COLO668 (cell line): ENCODE measurements at regions not wholly inside any gene's neighbourhood (a gene's known extent, or its start where the extent isn't known, plus 50 kb on each side); places are given as distances from the start of the nearest gene placed in this dataset.

Experiments used
- DNase-seq: peaks from one replicate; lab custom pipeline; 2025; ENCODE audit not compliant: unreplicated experiment; lab: John Stamatoyannopoulos, UW

DNA sequence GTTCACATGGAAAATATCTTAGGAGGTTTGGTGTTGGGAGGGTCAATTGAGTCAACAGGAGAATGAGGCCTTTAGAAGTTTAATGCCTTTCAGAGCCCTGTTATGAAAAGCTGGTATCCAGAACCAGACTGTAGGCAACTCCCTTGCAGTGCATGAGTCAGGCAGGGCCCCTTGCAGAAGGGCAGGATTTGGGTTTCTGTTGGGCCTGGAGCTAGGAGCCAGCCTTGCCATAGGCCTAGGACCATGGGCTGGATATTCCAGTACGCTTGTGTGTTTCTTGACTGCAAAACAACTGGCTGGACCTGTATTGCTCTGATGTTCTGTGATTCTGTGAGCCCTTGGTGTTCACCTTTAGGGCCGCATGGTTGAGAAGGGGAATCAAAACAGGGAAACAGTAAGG lies 121.8 kb upstream of the ADRA1D start:
- DNase-seq = no peak

DNA sequence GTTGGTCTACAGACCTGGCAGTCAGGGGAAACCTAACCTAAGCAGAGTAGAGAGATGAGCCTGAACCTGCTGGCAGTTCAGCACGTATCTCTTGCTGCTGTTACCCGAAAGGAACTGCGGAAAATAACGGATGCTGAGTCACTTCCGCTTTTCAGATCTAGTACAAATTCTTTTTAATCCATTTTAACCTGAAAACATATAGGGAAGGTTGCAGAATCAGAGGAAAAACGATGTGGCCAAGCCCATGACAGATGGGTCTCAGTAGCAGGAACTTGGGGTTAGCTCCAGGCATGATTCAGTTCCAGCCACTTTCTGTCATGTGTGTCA lies 120.7 kb upstream of the ADRA1D start:
- no peak for DNase-seq

DNA sequence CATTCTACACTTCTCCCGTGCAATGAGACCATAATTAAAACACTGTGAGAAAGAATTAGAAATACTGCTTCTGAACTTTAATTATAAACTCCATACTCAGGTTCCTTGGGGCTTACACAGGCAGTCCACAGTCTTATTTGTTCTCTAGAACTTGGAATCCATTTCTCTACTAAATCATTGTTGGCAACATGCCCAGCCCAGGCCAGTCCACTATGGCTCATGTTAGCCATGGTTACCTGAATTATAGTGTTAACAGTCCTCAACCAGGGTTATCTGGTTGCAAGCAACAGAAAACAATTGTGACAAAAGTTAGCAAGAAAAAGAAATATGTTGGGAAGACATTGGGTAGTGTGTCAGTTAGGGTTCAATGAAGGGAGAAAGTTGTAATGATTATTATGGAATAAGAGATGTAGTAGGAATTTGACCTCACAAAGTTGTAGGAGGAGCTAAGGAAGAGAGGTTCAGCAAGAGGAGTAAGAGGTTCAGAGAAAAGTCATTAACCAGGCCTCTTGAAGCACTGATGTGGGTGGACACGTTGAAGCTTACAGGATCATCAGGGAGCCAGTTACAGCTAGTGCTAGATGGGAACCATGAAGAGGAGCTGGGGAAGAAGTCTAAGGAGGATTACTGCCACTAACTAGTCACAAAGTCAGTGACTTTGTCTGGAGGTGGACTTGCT lies 120.2 kb upstream of the ADRA1D start:
- no peak for DNase-seq

DNA sequence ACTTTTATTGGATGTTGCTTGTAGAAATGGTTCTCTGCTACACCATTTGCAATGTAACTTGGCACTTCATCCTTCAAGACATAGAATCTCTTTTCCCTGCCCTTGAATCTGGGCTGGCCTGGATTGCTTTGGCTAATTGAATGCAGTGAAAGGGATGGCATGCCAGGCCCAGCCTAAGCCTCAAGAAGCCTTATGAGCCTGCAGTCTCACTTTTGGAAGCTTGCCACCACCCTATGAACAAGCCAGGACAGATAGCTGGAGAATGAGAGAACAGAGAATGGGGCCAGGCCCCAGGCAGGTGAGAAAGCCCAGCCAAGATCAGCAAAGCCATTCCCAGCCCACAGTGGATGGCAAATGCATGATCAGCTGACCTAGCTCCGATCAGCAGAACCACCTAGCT lies 117.0 kb upstream of the ADRA1D start:
- no peak for DNase-seq

DNA sequence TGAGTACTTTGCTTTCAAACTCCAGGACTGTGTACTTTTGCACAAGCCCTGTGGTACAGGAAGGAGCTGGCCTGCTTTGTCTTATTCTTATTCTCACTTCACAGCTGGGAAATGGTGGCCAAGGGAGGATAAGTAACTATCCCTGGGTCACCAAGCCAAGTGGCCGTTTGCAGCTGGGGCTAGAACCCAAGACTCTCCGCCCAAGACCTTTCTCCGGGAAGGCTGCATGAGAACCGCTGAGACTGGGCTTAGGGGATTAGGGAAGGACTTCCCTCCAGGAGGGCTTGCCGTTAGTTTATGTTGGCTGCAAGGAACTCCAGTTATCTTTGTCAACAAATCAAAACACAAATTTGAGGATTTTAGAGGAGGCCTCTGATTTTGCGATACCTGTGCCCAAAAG lies 109.5 kb upstream of the ADRA1D start:
- DNase-seq = no peak

DNA sequence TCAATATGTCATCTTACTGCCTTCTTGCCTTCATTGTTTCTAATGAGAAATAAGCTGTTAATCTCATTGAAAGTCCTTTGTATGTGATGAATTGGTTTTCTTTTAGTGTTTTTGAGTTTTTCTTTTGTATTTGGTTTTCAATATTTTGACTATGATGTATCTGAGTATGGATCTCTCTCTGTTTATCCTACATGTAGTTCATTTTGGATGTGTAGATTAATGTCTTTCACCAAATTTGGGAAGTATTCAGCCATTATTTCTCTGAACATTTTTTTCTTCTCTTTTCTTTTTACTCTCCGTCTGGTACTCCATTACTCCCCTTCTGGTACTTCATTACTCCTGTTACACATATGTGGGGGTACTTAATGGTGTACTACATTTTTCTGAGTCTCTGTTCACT lies 103.3 kb upstream of the ADRA1D start:
- DNase-seq = no peak

DNA sequence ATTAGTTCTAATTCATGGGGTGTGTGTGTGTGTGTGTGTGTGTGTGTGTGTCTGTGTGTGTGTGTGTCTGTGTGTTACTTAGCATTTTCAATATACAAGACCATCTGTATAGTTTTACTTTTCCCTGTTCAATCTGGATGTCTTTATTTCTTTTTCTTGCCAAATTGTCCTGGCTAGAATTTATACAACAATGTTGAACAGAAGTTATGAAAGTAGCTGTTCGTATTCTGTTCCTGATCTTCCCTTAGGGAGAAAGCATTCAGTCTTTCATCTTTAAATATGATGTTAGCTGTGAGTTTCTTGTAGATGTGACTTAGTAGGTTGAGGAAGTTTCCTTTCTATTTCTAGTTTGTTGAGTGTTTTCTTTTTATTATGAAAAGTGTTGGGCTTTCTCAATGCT lies 101.0 kb upstream of the ADRA1D start:
- no peak for DNase-seq

DNA sequence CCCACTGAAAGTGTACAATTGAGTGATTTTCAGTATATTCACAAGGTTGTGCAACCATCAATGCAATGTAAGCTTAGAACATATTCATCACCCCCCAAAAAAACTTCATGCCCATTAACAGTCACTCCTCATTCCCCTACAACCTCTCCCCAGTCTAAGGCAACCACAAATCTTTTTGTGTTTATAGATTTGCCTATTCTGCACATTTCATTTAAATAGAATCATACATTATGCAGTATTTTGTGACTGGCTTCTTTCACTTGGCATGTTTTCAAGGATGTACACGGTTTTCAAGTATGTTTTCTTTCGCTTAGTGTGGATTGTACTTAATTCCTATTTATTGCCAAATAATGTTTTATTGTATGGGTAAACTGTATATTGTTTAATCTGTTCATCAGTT lies 95.6 kb upstream of the ADRA1D start:
- DNase-seq = no peak

DNA sequence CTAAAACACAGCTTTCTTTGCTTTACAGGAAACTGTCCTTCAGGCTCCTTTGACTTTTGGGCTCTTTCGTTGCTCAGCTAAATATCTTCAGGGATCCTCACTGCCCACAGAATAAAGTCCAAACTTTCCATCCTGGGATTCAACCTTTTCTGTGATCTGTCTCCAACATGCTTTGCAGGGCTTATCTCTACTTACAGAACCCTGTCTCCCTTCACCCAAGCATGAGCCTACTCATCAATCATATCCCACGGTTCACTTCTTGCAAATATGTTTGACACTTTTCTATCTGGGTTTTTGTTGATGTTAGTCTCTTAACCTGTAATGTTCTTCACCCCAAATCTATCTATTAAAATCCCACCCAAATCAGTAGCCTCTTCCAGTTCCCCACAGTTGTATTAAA lies 93.5 kb upstream of the ADRA1D start:
- DNase-seq = no peak

DNA sequence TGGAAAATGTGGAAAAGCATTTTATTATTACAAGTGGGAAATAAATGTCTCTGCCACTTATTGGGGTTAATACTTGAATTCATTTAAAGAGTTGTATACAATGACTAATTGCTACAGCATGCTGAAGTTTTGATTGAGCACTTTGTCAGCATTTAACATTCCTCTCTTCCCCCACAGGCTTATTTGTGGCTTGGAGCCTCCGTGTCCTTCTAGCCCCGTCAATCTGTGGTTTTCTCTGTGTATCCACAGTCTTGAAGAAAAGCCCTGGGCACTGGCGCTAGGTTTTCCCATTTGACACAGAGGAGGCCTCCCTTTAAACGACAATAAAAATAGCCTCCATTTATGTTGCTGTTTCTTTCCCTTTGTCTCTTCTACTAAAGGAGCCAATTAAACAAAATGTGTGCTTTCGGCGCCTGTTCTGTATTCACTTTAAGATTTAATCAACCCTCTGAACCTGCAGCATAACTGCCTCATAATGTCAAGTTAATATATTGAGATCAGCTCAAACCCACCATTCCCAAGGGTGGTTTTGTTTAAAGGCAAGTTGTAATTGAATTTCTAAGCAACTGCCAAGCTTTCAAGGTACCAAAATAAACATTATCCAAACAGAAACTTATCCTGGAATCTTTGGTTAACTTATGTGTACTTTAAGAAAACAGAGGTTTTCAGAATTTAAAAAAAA lies 92.9 kb upstream of the ADRA1D start:
- DNase-seq = no peak

DNA sequence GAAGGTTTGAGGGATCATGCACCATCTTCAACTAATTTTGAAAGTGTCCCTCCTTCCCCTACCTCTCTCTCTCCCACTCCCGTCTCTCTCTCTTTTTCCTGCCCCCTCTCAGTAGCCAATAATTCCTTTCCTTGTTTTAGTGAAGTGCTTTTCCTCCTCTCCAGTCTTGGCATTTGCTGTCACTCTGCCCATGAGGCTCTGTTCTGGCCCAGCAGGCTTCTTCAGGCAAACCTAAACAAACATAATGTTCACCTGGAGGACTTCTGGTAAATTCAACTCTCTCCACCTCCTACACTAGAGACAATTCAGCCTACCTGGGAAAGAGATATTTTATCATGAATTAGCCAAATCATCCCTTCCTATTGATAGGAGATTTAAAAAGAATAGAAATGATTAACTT lies 86.6 kb upstream of the ADRA1D start:
- DNase-seq = no peak

DNA sequence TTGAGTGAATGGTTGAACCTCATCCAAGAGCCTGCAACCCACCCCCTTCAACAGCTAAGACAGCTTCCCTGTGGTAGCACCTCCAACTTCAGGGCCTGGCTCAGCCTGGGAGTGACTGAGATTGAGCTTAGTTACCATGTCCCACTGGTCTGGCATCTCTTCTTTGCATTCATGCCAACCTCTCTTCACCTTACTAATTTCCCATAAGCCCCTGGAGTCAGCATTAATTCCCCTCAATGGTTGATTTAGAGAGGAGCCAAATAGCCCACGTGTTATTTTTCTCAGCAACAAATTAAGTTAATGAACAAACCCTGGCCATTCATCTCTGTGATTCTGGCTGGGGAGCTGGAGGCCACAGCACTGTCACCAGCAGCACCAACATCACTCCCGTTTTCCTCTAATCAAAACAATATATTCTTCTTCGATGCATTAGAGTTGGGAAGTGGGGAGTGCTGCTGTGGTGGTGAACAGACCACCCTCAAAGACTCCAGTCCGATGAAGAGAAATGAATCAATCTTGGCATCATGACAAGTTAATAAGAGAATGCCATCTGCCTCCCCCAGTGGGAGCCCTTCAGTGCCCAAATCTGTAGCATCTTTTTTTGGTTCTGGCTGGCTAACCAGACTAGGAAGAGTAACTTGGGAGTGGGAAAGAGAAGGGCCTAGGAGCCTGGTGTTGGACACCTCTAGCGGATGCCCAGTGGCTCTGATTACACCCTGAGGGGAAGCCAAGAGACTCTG lies 83.2 kb upstream of the ADRA1D start:
- DNase-seq = no peak

DNA sequence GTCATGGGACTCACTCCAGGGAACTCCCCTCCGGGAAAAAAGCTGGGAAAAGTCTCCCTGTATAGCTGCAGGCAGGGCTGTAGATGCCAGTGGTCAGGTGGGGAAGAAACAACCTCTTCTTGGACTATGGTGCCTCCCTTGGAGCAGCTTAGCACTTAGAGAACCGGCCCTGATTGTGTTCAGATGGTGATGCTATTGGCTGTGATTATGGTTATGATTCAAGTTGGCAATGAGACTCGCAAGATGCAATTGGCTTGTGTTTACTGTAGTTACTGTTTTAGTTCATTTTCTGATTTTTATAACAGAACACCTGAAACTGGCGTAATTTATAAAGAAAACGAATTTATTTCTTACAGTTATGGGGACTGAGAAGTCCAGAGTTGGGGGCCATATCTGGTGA lies 80.9 kb upstream of the ADRA1D start:
- no peak for DNase-seq

DNA sequence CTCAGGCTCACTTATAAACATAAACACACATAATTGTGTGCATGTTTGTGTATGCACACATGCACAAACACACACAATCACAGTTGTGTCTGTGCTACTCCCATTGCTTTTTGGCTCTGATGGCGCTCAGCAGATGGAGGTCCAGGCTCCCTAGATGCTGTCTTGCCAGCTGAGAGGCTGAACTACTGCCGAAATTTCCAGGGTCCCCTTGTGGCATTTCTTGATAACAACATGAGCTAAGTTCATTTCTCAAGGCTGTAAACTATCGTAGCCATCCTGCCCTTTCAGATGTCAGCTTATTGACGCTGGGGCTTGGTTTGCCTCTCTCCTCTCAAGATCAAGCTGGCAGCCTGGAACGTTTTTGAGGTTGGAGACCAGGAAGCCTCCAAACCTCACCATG lies 80.1 kb upstream of the ADRA1D start:
- no peak for DNase-seq

DNA sequence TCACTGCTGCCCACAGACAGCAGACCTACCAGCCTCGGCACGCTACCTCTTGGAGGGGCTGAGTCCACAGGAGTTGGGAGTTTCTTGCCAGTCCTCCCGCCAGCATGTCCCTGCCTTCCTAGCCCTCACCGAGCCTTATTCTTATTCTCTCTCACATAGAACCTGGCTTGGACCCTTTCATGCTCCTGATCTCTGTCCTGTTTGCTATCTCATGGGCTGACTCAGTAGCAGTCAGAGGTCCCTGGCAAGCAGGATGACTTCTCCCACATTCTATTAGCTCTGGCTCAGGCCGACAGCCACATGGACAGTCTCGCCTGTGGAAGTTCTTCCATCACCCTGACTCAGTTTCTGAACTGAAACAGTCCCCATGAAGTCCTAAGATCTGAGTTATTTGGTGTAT lies 79.5 kb upstream of the ADRA1D start:
- no peak for DNase-seq

DNA sequence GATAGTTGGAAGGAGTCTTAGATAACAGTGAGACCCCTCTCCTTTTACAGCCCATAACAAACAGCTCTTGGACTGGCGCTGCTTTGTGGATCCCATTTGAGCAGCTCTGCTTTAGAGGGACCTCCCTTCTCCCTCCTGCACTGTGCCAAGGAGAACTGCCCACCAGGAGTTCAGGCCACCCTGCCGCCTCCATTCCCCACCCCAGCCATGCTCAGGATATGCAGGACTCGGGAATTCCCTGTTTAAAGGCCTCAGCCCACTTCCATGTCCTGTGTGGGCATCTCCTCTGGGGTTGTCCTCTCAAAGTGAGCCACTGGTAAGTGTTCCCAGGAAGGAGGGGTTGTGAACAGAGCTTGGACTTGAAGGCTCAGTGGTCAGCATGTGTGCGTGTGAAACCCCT lies 78.9 kb upstream of the ADRA1D start:
- DNase-seq = no peak

DNA sequence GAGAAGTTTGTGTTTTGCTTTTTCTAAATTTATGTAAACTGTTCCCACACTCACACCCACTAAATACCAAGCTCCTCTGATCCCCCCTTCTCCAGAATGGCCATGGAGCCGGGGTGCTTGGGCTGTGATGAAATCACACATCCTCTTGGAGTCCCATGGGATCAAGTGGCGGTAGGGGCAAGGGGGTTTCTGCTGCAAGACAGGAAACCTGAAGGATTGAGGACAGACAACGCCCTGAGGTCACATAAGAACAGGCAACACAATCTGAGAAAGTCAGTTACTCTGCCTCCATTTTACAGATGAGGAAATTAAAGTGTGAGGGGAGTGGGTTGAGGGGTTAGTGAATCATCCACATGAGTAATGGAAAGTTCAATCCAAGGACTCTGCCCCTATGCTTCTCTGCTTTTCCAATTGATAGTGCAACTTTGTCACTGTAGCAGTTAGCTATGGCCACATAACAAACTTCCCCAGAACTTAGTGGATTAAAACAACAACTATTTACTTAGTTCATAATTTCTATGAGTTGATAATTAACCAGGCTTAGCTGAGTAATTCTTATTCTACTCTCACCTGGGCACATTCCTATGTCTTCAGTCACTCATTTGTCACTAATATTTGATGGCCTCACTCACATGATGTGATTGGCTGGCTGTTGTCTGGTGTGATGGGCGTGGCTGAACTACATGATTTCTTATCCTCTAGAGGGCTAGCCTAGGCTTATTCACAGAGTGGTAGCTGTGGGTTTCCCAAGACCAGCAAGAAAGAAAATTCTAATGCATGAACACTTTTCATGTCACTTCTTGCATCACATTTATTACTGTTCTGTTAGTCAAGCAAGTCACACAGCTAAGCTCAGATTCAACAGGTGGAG lies 77.3 kb upstream of the ADRA1D start:
- no peak for DNase-seq

DNA sequence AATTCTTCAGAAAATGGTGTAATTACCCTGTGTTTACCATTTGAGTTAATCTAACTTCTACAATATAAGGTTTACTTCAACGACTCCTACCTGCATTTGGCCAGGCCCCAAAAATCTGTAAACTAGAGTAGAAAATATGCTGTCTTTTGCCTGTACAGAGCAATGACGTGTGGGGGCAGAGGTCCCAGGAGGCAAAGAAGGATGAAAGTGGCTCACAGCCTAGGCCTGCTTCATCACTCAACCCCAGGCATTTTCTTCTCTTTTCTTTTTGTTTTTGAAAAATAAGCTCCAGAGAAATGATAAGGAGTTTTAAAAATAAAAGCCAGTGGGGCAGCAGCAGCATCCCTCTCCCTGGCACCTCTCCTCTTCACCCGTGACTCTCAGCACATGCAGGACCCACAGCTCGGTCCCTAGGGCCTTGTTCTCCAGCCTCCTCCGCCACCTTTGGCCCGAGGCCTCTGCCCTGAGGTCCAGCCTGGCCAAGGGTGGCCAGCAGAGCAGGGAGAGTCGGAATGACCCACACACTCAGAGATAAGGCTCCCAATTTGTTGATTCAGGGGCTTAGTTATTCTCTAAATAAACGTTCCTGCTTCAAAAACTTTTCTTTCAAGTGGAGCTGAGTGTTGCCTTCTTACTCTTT lies 76.6 kb upstream of the ADRA1D start:
- no peak for DNase-seq

DNA sequence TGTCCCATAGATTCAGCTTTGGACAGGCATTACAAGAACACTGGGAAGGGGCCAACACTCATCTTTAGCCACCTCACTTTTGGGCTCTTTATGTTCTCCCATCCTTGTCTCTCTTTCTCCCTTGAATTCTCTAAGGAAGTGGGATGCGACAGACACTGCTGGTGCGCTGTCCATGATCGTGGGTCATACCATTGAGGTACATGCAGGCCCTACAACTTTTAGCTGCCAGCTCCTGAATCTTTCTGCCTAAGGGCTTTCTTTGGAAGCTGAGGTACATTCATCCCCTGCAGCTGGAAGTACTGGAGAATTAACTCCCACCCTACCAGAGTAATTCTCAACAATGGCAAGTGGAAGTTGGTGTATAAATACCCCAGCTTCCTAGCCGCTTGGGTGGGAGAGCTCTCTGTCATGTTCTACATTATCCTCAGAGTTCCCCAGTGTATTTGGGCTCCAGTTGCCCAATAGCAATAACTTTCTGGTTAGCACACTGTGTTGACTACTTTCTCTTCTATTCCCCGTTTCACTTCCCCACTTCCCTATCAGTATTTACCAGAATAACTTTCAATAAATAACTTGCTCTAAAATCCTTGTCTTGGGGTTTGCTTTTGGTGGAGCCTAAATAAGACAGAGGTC lies 75.6 kb upstream of the ADRA1D start:
- no peak for DNase-seq

DNA sequence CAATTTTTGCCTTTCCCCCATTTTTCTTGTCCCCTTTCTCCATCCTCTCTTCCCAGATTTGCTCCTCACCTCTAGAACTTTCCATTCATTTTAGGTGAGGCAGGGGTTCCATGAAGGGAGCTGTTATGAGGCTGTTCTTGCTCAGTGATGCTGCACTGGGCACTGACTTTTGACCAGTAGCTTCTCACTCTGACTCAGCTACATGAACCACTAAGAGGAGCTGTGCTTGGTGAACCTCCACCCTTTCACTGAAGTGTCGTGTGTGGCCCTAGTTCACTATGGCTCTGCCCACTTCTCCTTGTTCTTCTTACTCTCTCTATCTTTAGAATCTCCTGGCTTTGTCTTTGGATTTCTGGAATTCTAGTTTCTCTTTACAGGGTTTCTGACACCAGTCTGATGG lies 73.4 kb upstream of the ADRA1D start:
- DNase-seq = no peak

DNA sequence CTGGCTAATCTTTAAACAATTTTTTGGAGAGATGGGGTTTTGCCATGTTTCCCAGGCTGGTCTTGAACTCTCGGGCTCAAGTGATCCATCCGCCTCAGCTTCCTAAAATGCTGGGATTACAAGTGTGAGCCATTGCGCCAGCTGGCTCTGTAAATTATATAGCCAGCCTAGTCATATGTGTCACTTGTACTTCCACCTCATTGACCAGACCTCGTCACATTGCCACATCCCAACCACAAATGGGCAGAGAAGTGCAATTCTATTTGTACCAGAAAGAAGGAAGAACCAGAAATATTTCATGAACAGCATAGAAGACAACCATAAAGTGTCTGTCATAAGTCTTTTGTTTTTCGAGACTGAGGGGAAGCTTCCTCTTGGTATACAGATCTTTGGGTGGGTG lies 71.2 kb upstream of the ADRA1D start:
- no peak for DNase-seq
